ENCODE measurements at regions not wholly inside any gene's neighbourhood (a gene's known extent, or its start where the extent isn't known, plus 50 kb on each side); places are given as distances from the start of the nearest gene placed in this dataset.
A peak's percentile ranks its signal among the peaks of the same experiment; 100 is the strongest.

GRCh38 chr6:16837217-16837972 is 76.1 kb upstream of the ATXN1 start:
- Mint-ChIP-seq H3K27ac (no peak overlapping the region), H3K4me3 (peak overlapping the region in 3 of 5 donors; percentile 71 to 89 (median 86))

GRCh38 chr6:16836144-16836981 is 75.1 kb upstream of the ATXN1 start:
- H3K4me3 Mint-ChIP-seq: peak overlapping the region; percentile 56 to 89 (median 71)
- peak in 1 of 3 donors; percentile 17 for DNase-seq

More at GRCh38 chr6:16837217-16837972, 76.1 kb upstream of the ATXN1 start:
- peak; percentile 10 to 27 (median 20) for DNase-seq
- H3K36me3 Mint-ChIP-seq: no peaks in the 10 kb centered on the region
- H3K4me1 Mint-ChIP-seq: peaks cover 24 to 29% of the 10 kb centered on the region in 2 donors
- H3K27me3 Mint-ChIP-seq (ENCODE audit: low read depth in 3 of 3): peaks cover 1 to 4% (median 3%) of the 10 kb centered on the region in 3 donors
- H3K9me3 Mint-ChIP-seq: peaks cover 0 to 1% (median 0%) of the 10 kb centered on the region in 6 donors

GRCh38 chr6:16834242-16834641 is 73.0 kb upstream of the ATXN1 start:
- DNase-seq: no peak
- Mint-ChIP-seq H3K4me3 (no peak overlapping the region), H3K36me3 (no peaks in the 10 kb centered on the region), H3K9me3 (no peaks in the 10 kb centered on the region), H3K4me1 (peaks cover 24 to 29% of the 10 kb centered on the region in 2 donors), H3K27me3 (ENCODE audit: low read depth in 3 of 3) (peaks cover 3 to 4% (median 3%) of the 10 kb centered on the region in 3 donors), H3K27ac (no peak overlapping the region)

More at GRCh38 chr6:16836144-16836981, 75.1 kb upstream of the ATXN1 start:
- Mint-ChIP-seq H3K27ac (peak overlapping the region in 5 of 6 donors; percentile 13 to 64 (median 60)), H3K9me3 (no peaks in the 10 kb centered on the region), H3K27me3 (ENCODE audit: low read depth in 3 of 3) (peaks cover 2 to 3% (median 3%) of the 10 kb centered on the region in 3 donors), H3K4me1 (peaks cover 24 to 29% of the 10 kb centered on the region in 2 donors), H3K36me3 (no peaks in the 10 kb centered on the region)

GRCh38 chr6:16832721-16833120 is 71.5 kb upstream of the ATXN1 start:
- H3K36me3 Mint-ChIP-seq: peaks cover 0 to 3% (median 0%) of the 10 kb centered on the region in 3 donors
- no peak for DNase-seq
- peaks cover 0 to 4% (median 2%) of the 10 kb centered on the region in 3 donors for H3K27me3 Mint-ChIP-seq (ENCODE audit: low read depth in 3 of 3)
- no peak overlapping the region for H3K4me3 Mint-ChIP-seq
- peaks cover 18 to 23% of the 10 kb centered on the region in 2 donors for H3K4me1 Mint-ChIP-seq
- no peak overlapping the region for H3K27ac Mint-ChIP-seq
- no peaks in the 10 kb centered on the region for H3K9me3 Mint-ChIP-seq

GRCh38 chr6:16832043-16832567 is 70.8 kb upstream of the ATXN1 start:
- Mint-ChIP-seq H3K9me3 (peaks cover 0 to under 1% (median 0%) of the 10 kb centered on the region in 6 donors), H3K4me3 (no peak overlapping the region), H3K4me1 (peaks cover 12 to 23% of the 10 kb centered on the region in 2 donors), H3K36me3 (peaks cover 0 to 3% (median 0%) of the 10 kb centered on the region in 3 donors), H3K27ac (no peak overlapping the region), H3K27me3 (ENCODE audit: low read depth in 3 of 3) (peaks cover 0 to 5% (median 2%) of the 10 kb centered on the region in 3 donors)
- DNase-seq: no peak

- DNase-seq: no peak
- Mint-ChIP-seq H3K27ac (no peak overlapping the region), H3K36me3 (peaks cover 0 to 3% (median 0%) of the 10 kb centered on the region in 3 donors), H3K4me3 (no peak overlapping the region), H3K4me1 (peaks cover 3 to 14% of the 10 kb centered on the region in 2 donors), H3K9me3 (peaks cover 0 to 1% (median 0%) of the 10 kb centered on the region in 6 donors), H3K27me3 (ENCODE audit: low read depth in 3 of 3) (peaks cover 0 to 6% (median 2%) of the 10 kb centered on the region in 3 donors)
Measured at GRCh38 chr6:16831136-16831535, 69.9 kb upstream of the ATXN1 start.

GRCh38 chr6:16828058-16828457 is 66.8 kb upstream of the ATXN1 start:
- peaks cover 0 to 1% (median 0%) of the 10 kb centered on the region in 6 donors for H3K9me3 Mint-ChIP-seq
- DNase-seq: no peak
- peaks cover 0 to 3% (median 0%) of the 10 kb centered on the region in 3 donors for H3K36me3 Mint-ChIP-seq
- H3K27ac Mint-ChIP-seq: no peak overlapping the region
- H3K4me3 Mint-ChIP-seq: no peak overlapping the region
- peaks cover 0 to 12% of the 10 kb centered on the region in 2 donors for H3K4me1 Mint-ChIP-seq
- peaks cover 3 to 5% (median 4%) of the 10 kb centered on the region in 3 donors for H3K27me3 Mint-ChIP-seq (ENCODE audit: low read depth in 3 of 3)

- peaks cover 0 to 3% (median 0%) of the 10 kb centered on the region in 3 donors for H3K36me3 Mint-ChIP-seq
Measured at GRCh38 chr6:16827627-16828026, 66.4 kb upstream of the ATXN1 start.

GRCh38 chr6:16825784-16826183 is 64.5 kb upstream of the ATXN1 start:
- H3K9me3 Mint-ChIP-seq: peaks cover 0 to 1% (median 0%) of the 10 kb centered on the region in 6 donors
- peaks cover 0 to 12% of the 10 kb centered on the region in 2 donors for H3K4me1 Mint-ChIP-seq
- H3K36me3 Mint-ChIP-seq: peaks cover 0 to 3% (median 0%) of the 10 kb centered on the region in 3 donors
- no peak overlapping the region for H3K4me3 Mint-ChIP-seq
- H3K27ac Mint-ChIP-seq: no peak overlapping the region
- peaks cover 3 to 5% (median 3%) of the 10 kb centered on the region in 3 donors for H3K27me3 Mint-ChIP-seq (ENCODE audit: low read depth in 3 of 3)
- no peak for DNase-seq

More at GRCh38 chr6:16827627-16828026, 66.4 kb upstream of the ATXN1 start:
- no peak overlapping the region for H3K4me3 Mint-ChIP-seq
- H3K4me1 Mint-ChIP-seq: peaks cover 0 to 12% of the 10 kb centered on the region in 2 donors
- peaks cover 0 to 1% (median 0%) of the 10 kb centered on the region in 6 donors for H3K9me3 Mint-ChIP-seq
- H3K27me3 Mint-ChIP-seq (ENCODE audit: low read depth in 3 of 3): peaks cover 3 to 6% (median 5%) of the 10 kb centered on the region in 3 donors
- H3K27ac Mint-ChIP-seq: no peak overlapping the region
- DNase-seq: no peak

GRCh38 chr6:16824845-16825685 is 63.8 kb upstream of the ATXN1 start:
- Mint-ChIP-seq H3K27me3 (ENCODE audit: low read depth in 3 of 3) (peaks cover 3 to 5% (median 3%) of the 10 kb centered on the region in 3 donors), H3K4me1 (peaks cover 0 to 12% of the 10 kb centered on the region in 2 donors), H3K27ac (no peak overlapping the region), H3K9me3 (peaks cover 0 to 1% (median 0%) of the 10 kb centered on the region in 6 donors), H3K36me3 (peaks cover 0 to 3% (median 0%) of the 10 kb centered on the region in 3 donors), H3K4me3 (no peak overlapping the region)
- no peak for DNase-seq

- H3K4me3 Mint-ChIP-seq: no peak overlapping the region
- H3K4me1 Mint-ChIP-seq: peaks cover 0 to 12% of the 10 kb centered on the region in 2 donors
- peaks cover 0 to 3% (median 0%) of the 10 kb centered on the region in 3 donors for H3K36me3 Mint-ChIP-seq
- peaks cover 3 to 5% (median 3%) of the 10 kb centered on the region in 3 donors for H3K27me3 Mint-ChIP-seq (ENCODE audit: low read depth in 3 of 3)
- H3K27ac Mint-ChIP-seq: no peak overlapping the region
- no peak for DNase-seq
- H3K9me3 Mint-ChIP-seq: peaks cover 0 to 1% (median 0%) of the 10 kb centered on the region in 6 donors
Measured at GRCh38 chr6:16823718-16824352, 62.6 kb upstream of the ATXN1 start.

GRCh38 chr6:16822975-16823717 is 61.9 kb upstream of the ATXN1 start:
- Mint-ChIP-seq H3K27ac (no peak overlapping the region), H3K4me1 (peaks cover 0 to 8% of the 10 kb centered on the region in 2 donors), H3K9me3 (peaks cover 0 to 1% (median 0%) of the 10 kb centered on the region in 6 donors), H3K27me3 (ENCODE audit: low read depth in 3 of 3) (peaks cover 3 to 5% (median 3%) of the 10 kb centered on the region in 3 donors), H3K36me3 (no peaks in the 10 kb centered on the region), H3K4me3 (no peak overlapping the region)
- DNase-seq: no peak

Measured in immature natural killer cell (primary cell).